SU-DHL-6 (cell line): ENCODE measurements at regions not wholly inside any gene's neighbourhood (a gene's known extent, or its start where the extent isn't known, plus 50 kb on each side); places are given as distances from the start of the nearest gene placed in this dataset.

Experiments
- EZH2phosphoT487 ChIP-seq: fragments of 200-600 bp; sonication (generic), shearing (Covaris generic); conservative IDR thresholded peaks from 2 replicates; pipeline ENCODE4 v1.6.1; 2018; ENCODE audit warnings: mild to moderate bottlenecking, antibody characterized with exemption, low read length, moderate library complexity, mixed read lengths
- TF ChIP-seq, protein P1 (sequence below): fragments of 200-600 bp; sonication (generic); IDR thresholded peaks from one replicate; pipeline ENCODE4 v1.5.1; 2017; ENCODE audit warnings: antibody characterized with exemption, mild to moderate bottlenecking, low read length, moderate library complexity; ENCODE audit not compliant: insufficient read depth, poor library complexity, severe bottlenecking

DNA sequence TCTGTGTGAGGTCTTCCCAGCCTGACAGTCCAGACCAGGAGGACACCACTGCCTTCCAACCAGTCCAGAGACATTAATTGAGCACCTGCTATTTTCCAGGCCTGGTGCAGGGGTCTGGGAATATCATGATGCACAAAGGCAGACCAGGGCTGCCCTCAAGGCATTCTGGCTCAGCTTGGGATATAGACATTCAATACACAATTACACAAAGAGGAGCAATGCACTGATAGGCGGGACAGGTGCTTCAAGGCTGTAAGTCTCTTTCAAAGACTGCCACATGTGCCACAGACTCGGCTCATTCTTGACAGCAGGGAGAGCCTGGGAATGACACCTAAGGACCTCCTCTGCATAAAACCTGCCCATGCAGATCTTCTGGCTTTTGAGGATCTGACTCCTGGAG lies 158.6 kb downstream of the C5orf15 start:
- TF ChIP-seq, protein P1, sequence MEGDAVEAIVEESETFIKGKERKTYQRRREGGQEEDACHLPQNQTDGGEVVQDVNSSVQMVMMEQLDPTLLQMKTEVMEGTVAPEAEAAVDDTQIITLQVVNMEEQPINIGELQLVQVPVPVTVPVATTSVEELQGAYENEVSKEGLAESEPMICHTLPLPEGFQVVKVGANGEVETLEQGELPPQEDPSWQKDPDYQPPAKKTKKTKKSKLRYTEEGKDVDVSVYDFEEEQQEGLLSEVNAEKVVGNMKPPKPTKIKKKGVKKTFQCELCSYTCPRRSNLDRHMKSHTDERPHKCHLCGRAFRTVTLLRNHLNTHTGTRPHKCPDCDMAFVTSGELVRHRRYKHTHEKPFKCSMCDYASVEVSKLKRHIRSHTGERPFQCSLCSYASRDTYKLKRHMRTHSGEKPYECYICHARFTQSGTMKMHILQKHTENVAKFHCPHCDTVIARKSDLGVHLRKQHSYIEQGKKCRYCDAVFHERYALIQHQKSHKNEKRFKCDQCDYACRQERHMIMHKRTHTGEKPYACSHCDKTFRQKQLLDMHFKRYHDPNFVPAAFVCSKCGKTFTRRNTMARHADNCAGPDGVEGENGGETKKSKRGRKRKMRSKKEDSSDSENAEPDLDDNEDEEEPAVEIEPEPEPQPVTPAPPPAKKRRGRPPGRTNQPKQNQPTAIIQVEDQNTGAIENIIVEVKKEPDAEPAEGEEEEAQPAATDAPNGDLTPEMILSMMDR, result no peak
- TF ChIP-seq EZH2phosphoT487, result no peak
